HG03060 (cell line): ENCODE measurements at regions not wholly inside any gene's neighbourhood (a gene's known extent, or its start where the extent isn't known, plus 50 kb on each side); places are given as distances from the start of the nearest gene placed in this dataset.
A peak's percentile ranks its signal among the peaks of the same experiment; 100 is the strongest.
"Not testable (repeated sequence)": the region's sequence is repeated elsewhere in the genome, so short reads cannot be mapped to it uniquely, and the experiment has no call there.

Experiments used
- ATAC-seq: cut with Tn5 transposase; IDR thresholded peaks from one replicate; pipeline ENCODE4 v1.9.1; 2021; ENCODE audit warnings: low read depth, moderate number of reproducible peaks; ENCODE audit not compliant: unreplicated experiment

DNA sequence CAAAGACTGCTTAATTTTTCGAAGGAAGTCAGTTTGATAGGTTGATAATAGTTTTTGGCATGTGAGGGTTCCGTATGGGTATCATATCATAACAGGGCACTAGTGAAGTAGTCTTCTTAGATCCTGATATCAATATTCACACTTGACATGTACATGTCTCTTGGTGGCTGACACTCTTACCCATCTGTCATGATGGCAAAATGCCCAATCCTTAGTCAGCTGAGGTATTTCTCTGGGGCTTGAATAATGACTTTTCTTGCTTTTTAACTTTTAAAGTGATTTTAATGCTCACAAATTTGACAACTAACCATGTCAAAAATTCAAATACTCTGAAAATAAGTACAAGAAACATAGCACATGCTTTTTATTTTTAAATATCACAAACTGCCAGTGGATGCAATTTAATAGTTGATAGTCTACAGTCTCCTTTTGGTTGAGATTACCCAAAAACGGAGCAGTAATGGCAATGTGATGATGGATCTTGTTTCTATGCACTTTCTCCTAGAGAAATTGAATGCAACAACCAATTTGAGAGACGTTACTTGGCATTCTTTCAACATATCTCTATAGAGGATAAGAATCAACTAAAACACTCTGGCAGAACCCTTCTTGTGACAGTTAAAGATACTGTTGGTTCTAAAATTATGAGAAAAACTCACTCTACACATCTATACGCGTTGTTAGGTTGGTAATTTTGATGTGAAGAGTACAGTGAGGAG is 552.9 kb upstream of the PABPC4L start:
- no peak for ATAC-seq

DNA sequence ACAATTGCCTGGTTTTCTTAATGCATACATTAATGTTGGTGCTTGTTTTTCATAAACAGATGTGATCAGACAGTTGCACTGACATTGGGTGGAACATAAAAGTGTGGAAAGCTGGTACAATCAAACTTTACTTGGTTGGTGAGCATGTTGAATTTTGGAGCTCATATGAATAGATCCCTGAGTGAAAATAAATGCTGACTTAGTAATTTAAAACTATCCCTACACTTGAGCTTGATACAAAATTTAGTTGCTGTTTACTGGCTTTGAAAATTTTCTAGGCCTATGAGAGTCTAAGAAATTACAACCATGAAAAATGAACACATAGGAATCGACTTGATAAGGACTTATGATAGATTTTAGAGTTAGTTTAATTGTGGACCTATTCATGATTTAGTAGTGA is 551.8 kb upstream of the PABPC4L start:
- no peak for ATAC-seq

DNA sequence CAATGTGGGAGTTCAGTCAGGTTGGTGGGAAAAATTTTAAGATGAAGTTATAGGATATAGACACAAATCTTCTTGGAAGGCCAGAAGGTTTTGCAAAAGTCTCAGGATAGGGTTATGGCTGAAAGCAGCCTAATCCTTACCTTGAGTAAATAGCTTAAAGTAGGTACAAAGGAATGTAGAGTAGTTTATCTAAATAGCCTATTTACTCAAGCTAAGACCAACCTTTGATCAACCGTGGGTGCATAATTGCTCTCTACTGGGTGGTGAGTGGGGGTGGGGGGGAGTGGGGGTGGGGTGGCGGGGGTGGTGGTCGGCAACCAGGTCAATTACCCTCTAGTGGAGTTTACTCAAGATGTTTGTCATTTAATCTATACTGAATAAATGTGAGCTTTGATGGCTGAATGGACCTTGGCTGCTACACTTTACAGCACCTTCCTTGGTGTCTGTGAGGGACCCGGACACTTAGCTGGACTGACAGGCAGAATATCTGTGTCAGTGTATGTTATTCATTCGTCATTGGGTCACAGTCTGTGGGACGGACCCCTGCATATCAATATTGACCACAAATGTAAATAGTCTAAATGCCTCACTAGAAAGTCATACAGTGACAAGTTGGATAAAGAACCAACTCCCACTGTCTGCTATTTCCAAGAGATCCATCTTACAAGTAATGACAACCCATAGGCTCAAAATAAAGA is 545.7 kb upstream of the PABPC4L start:
- no peak for ATAC-seq

DNA sequence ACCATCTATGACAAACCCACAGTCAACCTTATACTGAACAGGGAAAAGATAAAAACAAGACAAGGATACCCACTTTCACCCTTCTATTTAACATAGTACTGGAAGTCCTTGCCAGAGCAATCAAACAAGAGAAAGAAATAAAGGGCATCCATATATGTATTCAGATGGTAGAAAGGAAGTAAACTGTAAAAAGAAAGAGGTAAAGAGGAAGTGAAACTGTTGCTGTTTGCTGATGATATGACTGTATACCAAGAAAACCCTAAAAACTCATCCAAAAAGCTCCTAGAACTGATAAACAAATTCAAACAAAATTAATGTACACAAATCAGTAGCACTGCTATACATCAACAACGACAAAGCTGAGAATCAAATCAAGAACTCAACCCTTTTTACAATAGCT is 538.7 kb upstream of the PABPC4L start:
- ATAC-seq: peak; percentile 75

DNA sequence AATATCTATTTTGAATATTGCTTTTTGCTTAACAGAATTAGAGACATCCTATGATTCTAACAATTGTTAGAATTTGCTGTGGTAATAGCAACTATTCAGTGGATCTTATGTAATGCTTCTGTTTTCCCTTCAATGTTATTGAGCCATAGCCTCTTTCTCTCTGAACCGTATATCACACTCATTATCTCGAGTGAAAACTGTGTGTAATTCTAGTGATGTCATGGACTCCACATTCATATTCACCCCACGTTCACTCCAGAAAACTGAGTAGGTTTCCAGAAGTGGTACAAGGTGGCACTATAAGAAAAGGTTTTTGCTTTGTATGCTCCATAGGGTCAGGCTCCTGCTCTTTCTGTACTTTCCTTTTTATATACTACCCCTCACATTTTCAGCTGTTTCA is 534.3 kb upstream of the PABPC4L start:
- ATAC-seq: no peak

DNA sequence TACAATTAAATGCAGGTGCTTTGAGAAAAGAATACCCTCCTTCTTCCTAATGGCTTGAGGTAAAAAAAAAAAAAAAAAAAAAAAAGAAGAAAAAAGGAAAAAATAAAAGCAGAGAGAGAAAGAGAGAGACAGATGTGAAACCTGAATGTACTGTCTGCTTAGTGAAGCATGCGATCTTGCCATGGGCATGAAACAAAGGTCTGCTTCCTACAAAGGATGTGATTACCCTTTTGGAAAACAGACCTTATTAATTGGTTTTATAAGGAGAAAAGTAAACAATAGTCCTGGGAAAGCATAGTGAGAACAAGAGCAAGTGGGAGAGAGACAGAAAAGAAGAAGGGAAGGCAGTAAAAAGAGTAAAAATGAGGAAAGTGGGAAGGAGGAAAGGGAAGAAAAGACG is 526.1 kb upstream of the PABPC4L start:
- ATAC-seq: no peak

DNA sequence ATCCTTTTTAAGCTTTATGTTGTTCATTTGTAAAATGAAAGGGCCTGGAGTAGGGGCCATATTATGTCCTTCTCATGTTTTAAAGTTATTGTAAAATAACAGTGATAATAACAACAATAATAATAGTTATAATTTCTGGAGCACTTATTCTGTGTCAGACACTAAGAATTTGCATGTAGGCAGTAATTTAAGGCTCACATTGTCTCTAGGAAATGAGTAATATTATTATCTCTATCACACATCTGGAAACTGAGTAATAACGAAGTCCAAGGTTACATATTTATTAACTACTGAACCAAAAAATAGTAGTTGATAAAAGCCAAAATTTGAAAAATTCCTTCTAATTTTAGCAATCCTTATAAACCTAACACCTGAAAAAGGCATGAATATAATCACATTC is 520.7 kb upstream of the PABPC4L start:
- no peak for ATAC-seq

DNA sequence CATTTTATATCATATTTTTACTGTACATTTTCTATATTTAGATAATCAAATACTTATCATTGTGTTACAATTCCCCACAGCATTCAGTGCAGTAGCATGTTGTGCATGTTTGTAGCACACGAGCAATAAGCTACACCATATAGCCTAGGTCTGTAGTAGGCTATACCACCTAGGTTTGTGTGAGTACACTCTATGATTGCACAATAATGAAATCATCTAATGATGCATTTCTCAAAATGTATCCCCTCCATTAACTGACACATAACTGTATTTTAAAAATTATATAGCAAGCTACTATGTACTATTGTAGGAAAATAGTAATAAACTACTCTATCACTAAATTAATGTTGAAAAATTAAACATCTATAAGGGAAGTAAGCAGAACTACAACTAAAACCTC is 518.4 kb upstream of the PABPC4L start:
- no peak for ATAC-seq

DNA sequence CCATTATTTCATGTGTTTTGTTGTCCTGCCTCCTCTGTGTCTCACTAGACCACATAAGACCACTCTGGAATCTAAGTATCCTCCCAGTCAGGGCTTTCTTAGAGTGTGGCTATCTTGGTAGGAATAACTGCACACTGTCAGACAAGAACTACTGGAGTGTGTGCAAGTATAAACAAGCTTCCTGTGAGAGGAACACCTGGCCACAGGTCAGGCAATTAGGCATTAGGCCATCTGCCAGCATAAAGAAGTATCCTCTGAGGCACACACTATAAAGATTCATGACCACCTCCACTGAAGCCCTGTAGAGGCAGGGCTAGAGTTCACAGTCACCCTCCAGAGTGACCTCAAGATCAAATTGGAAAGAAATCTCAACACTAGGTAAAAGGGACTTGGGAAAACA is 507.0 kb upstream of the PABPC4L start:
- ATAC-seq: no peak

DNA sequence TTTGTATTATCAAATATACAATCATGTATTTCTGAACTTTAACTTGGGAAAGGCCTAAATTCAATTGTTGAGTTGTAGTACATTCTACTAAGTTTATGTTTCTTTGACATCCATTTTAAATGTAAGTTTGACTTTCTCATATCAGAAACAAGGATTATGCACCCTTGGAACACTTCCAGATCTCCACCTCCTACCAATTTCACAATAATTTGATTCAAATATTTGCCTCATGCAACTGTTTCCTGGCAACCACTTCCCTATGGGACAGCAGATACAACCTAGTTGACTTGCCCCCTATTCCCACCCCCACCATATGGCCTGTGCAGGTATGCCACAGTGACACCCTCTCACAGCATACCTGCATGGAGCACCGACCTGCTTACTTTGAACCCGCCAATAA is 506.4 kb upstream of the PABPC4L start:
- ATAC-seq: no peak

DNA sequence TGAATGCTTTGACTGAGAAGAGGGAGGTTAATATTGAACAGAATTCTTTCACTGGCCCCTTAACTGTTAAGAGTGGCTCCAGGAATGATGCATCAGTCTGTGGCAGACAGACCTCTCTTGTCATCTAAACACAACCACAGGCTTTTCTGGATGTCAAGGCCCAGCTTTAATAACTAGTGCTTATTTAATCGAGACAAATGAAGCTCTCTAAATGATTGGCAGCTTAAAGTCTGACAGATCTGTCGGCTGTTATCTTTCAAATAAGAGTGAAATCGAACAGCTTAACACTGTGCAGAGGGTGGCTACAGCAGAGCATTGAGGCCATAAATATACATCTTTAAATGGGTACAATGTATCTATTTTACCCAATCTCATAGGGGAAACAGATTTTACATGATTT is 500.8 kb upstream of the PABPC4L start:
- no peak for ATAC-seq

DNA sequence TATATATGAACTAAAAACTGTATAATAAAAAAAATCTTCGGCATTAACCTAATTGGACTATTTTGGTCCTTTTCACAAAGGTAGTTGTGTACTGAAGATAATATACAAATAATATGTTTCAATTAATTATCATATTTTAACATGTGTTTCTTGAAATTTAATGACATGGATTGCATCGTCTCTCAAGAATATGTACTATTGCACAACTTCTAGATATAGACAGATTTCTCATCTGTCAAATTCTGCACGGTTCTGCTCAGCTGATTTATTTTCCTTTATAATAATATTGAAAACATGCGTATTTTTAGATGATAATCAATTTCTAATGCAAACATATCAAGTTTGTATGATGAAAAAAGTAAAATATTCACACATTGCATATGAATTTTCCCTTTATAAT is 498.7 kb upstream of the PABPC4L start:
- ATAC-seq: no peak

DNA sequence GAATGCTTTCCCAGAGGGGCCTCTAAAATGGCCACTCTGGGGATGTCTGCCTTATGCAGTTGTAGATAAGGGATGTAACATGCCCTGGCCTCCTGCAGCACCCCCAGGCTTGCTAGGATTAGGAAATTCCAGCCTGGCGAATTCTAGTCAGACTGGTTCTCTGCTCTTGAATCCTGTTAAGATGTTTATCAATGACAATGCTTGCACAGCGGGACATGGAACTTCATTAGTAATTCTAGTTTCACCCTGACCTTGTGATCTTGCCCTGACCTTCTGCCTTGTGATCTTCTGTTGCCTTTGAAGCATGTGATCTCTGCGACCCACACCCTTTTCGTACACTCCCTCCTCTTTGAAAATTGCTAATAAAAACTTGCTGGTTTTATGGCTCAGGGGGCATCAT is 497.2 kb upstream of the PABPC4L start:
- not testable (repeated sequence) for ATAC-seq

DNA sequence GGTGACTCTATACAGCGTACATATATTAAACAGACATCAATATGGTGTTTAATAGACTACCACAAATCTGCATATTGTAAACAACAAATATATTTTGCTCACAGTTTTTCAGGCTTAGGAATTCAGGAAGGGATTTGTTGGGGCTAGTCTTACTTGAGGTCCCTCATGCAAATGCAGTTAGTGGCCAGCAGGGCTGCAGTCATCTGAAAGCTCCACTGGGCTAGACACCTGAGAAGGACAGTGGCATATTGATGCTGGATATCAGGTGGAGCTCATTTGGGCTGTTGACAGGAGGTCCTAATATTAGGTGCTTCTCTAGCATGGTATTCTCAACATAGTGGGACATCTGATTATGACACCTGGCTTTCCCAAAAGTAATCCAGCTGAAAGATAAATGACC is 493.8 kb upstream of the PABPC4L start:
- ATAC-seq: no peak

DNA sequence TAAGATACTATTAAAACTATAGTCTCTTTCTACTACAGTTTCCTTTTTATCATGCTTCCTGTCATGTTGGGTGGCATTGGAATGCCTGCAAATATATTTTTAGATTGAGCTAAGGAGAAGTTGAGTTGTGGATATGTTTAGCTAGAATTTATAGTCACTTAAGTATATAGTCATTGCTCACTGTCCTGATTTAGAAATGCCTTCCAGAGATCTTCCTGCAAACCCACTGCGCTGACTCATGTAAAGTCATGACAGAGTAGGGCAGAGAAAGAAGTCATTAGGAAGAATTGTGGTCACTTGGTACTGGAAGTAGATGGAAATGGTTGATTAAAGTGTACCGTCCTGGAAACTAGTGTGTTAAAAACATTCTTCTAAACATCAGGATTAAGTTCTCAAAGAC is 490.3 kb upstream of the PABPC4L start:
- no peak for ATAC-seq

DNA sequence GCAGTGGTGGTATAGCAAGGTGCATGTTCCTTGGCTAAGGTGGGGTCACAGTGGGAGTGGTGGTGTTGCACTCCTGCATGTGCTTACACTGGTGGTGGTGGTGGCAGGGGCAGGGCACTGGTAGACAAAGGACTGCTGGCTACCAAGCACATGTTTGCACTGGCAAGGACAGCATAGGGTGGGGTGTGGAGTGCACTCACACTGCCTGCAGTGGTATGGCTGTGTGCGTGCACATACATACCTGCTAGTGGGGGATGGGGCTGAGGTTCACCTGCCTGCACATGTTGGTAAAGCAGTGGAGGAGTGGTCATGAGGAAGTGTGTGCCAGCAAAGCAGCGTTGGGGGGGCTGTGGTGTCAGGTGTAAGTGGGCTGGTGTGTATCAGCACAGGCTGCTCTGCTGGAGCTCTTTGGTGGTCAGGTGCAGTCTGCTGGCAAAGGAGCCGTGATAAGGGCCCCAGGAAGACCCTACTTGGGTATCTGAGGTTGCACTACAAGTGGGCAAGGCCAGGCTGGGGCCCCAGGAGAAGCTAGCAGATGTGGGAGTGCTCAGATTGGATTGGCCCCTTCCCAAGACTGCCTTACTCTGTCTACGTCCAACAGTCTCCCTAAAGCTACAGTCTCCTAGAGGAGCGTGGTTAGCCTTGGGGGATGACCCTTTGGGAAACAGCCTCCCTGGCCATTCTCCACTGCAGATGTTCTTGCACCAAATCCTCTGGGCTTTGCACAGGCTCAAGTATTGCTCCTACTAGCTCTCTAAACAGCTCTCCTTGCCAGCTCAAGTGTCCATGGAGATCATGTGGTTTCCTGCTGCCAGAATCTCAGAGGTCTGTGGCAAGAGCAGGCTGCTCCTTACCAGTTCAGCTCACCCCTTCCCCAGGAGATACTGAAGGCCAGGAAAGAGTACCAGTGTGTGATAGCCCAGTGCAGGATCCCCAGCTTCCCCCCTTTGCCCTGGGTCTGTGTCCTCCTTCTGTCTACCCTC is 486.3 kb upstream of the PABPC4L start:
- ATAC-seq: no peak

DNA sequence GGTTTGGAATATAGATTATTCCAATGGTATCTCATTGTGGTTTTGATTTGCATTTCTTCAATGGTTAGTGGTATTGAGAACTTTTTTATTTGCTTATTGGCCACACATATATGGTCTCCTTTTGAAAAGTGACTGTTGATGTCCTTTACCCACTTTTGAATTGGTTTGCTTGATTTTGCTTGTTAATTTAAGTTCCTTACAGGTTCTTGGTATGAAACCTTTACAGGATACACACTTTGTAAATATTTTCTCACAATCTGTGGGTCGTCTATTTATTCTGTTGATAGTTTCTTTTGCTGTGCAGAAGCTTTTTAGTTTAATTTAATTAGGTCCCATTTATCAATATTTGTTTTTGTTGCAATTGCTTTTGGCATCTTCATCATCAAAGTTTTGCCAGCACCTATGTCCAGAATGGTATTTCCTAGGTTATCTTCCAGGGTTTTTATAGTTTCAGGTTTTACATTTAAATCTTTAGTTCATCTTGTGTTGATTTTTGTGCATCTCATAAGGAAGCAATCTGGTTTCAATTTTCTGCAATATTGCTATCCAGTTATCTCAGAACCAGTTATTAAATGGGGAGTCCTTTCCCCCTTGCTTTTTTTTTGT is 475.7 kb upstream of the PABPC4L start:
- ATAC-seq: no peak

DNA sequence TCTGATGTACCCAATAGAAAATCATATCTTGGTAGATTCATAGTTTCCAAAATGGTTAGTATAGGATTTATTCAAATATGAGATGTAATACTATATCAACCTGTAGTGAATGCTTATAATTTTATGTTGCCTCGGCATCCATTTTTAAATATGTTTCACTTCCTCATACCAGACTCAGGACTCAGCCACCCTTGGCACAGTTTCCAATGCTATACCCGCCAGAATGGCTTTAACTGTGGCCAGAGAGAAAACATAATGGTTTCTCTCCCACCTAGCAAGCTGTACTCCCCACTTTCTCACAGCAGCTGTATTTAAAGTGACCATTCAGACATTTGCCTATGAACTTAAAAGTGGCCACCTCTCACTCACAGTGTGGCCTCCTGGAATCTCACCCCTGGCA is 466.6 kb upstream of the PABPC4L start:
- ATAC-seq: no peak

DNA sequence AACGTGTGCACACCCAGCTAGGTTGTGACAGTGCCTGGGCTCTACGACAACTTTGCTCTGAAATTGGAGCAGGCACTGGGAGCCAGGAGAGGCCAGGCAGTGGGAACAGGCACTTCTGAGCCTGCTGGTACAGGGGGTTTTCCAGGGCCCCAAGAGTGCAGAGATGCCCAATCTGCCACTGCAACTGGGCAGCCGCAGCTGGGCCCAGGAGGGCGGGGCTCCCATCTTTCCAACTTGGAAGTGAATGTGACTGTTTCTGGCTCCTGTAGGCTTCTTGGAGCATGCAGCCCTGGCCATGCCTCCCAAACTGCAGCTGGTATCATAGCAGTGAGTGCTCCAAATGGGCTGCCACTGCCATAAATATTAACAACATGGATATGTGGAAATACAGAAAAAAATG is 465.1 kb upstream of the PABPC4L start:
- no peak for ATAC-seq

DNA sequence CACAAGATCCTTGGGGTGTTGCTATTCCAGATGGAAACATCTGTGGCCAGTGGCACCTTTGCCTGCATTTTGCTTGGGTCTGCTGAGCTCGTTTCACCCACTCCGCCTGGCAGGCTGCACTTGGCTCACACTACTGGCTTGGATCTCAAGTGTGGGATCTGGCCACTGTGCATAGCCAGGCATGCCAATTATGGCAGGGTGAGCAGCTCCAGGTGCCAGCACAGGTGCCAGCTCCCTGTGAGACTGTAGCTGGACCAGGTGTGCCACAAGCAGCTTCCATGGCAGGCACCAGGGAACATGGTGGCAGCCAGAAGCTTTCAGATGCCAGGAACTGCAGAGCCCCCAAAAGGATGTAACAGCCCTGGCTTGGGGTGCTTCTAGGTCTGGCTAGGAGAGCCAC is 463.8 kb upstream of the PABPC4L start:
- no peak for ATAC-seq

DNA sequence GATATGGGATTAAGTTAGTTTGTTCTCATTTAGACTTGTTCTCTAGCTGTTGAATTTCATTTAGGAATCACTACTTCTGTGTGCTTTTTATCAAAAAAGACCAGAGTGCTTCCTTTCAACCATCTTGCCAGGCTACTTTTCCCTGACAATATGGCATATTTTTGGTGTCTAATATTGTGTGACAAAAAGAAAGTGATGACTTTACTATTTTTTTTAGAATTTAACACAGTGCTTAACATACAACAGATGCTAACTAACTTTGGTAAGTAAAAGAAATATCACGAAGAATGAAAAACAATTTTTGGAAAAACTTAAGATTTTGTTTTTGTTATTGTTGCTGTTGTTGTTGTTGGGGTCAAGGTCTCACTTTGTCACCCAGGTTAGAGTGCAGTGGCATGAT is 462.2 kb upstream of the PABPC4L start:
- ATAC-seq: no peak
